HepG2 (cell line): ENCODE measurements at regions not wholly inside any gene's neighbourhood (a gene's known extent, or its start where the extent isn't known, plus 50 kb on each side); places are given as distances from the start of the nearest gene placed in this dataset.

Experiments
- CTCF ChIP-seq: sonication (generic); formaldehyde crosslinking; IDR thresholded peaks from 2 replicates; pipeline ENCODE4 v1.5.0; 2020; ENCODE audit warnings: mild to moderate bottlenecking, missing genetic modification reagents, moderate library complexity
- EP300 ChIP-seq, 3 experiments: sonication (generic) in 1 of 3; formaldehyde crosslinking in 1 of 3; IDR thresholded peaks; 2 replicates each; pipeline versions ENCODE4 v1.5.1 to v1.6.1; 2011 to 2020; ENCODE audit warnings: low read depth in 2 of 3, low read length in 2 of 3, borderline replicate concordance in 1 of 3, improper control_type of control experiment in 1 of 3, mild to moderate bottlenecking in 1 of 3, missing genetic modification reagents in 1 of 3, moderate library complexity in 1 of 3
- POLR2AphosphoS2 ChIP-seq: IDR thresholded peaks from 2 replicates; pipeline ENCODE4 v1.6.1; 2011; ENCODE audit warnings: low read depth, low read length, improper control_type of control experiment
- RORA ChIP-seq: sonication (generic); formaldehyde crosslinking; IDR thresholded peaks from 2 replicates; pipeline ENCODE4 v1.5.0; 2020; ENCODE audit warnings: mild to moderate bottlenecking, missing genetic modification reagents, moderate library complexity
- SP2 ChIP-seq: sonication (generic); formaldehyde crosslinking; IDR thresholded peaks from 2 replicates; pipeline ENCODE4 v1.5.1; 2020; ENCODE audit warnings: mild to moderate bottlenecking, missing genetic modification reagents
- TAF1 ChIP-seq: sonication (generic); formaldehyde crosslinking; IDR thresholded peaks from 2 replicates; pipeline ENCODE4 v1.4.0; 2020; ENCODE audit warnings: missing genetic modification reagents
- ZNF484 ChIP-seq: sonication (generic); formaldehyde crosslinking; IDR thresholded peaks from 2 replicates; pipeline ENCODE4 v1.5.1; 2020; ENCODE audit warnings: mild to moderate bottlenecking, low read depth, missing genetic modification reagents, borderline replicate concordance
- ZNF639 ChIP-seq: conservative IDR thresholded peaks from 2 replicates; pipeline ENCODE4 v1.6.1; 2018; ENCODE audit warnings: missing genetic modification reagents
- TF ChIP-seq, protein P1 (sequence below): sonication (generic); formaldehyde crosslinking; IDR thresholded peaks from 2 replicates; pipeline ENCODE4 v1.5.1; 2020; ENCODE audit warnings: missing genetic modification reagents, mild to moderate bottlenecking, borderline replicate concordance
- TF ChIP-seq, protein P2 (sequence below), 2 experiments: sonication (generic) in 1 of 2; formaldehyde crosslinking in 1 of 2; IDR thresholded peaks; 2 replicates each; pipeline versions ENCODE4 v1.5.1 to v1.6.1; 2011 to 2020; ENCODE audit warnings: borderline replicate concordance in 1 of 2, low read depth in 1 of 2, low read length in 1 of 2, mild to moderate bottlenecking in 1 of 2, missing genetic modification reagents in 1 of 2, moderate library complexity in 1 of 2
- TF ChIP-seq, protein P3 (sequence below): sonication (generic); formaldehyde crosslinking; IDR thresholded peaks from 2 replicates; pipeline ENCODE4 v1.4.0; 2020; ENCODE audit warnings: missing genetic modification reagents, mild to moderate bottlenecking, borderline replicate concordance

- TF ChIP-seq TAF1 (CRISPR knock-in tag) (no peak), CTCF (CRISPR knock-in tag) (no peak), POLR2AphosphoS2 (no peak), ZNF484 (CRISPR knock-in tag) (no peak), ZNF639 (no peak), RORA (CRISPR knock-in tag) (no peak), EP300 (IDR thresholded peaks at IDR 0.05; ENCODE audit: low read depth in 2 of 2, low read length in 2 of 2) (no peak), EP300 (CRISPR knock-in tag; IDR thresholded peaks at IDR 0.05; ENCODE audit: borderline replicate concordance) (no peak), SP2 (CRISPR knock-in tag) (no peak)
- TF ChIP-seq, protein P1, sequence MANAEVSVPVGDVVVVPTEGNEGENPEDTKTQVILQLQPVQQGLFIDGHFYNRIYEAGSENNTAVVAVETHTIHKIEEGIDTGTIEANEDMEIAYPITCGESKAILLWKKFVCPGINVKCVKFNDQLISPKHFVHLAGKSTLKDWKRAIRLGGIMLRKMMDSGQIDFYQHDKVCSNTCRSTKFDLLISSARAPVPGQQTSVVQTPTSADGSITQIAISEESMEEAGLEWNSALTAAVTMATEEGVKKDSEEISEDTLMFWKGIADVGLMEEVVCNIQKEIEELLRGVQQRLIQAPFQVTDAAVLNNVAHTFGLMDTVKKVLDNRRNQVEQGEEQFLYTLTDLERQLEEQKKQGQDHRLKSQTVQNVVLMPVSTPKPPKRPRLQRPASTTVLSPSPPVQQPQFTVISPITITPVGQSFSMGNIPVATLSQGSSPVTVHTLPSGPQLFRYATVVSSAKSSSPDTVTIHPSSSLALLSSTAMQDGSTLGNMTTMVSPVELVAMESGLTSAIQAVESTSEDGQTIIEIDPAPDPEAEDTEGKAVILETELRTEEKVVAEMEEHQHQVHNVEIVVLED (CRISPR knock-in tag), result no peak
- TF ChIP-seq, protein P2, sequence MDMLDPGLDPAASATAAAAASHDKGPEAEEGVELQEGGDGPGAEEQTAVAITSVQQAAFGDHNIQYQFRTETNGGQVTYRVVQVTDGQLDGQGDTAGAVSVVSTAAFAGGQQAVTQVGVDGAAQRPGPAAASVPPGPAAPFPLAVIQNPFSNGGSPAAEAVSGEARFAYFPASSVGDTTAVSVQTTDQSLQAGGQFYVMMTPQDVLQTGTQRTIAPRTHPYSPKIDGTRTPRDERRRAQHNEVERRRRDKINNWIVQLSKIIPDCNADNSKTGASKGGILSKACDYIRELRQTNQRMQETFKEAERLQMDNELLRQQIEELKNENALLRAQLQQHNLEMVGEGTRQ (IDR thresholded peaks at IDR 0.05; ENCODE audit: low read depth, low read length), result no peak
- TF ChIP-seq, protein P2 (CRISPR knock-in tag; IDR thresholded peaks at IDR 0.05; ENCODE audit: borderline replicate concordance), result no peak
- TF ChIP-seq, protein P3, sequence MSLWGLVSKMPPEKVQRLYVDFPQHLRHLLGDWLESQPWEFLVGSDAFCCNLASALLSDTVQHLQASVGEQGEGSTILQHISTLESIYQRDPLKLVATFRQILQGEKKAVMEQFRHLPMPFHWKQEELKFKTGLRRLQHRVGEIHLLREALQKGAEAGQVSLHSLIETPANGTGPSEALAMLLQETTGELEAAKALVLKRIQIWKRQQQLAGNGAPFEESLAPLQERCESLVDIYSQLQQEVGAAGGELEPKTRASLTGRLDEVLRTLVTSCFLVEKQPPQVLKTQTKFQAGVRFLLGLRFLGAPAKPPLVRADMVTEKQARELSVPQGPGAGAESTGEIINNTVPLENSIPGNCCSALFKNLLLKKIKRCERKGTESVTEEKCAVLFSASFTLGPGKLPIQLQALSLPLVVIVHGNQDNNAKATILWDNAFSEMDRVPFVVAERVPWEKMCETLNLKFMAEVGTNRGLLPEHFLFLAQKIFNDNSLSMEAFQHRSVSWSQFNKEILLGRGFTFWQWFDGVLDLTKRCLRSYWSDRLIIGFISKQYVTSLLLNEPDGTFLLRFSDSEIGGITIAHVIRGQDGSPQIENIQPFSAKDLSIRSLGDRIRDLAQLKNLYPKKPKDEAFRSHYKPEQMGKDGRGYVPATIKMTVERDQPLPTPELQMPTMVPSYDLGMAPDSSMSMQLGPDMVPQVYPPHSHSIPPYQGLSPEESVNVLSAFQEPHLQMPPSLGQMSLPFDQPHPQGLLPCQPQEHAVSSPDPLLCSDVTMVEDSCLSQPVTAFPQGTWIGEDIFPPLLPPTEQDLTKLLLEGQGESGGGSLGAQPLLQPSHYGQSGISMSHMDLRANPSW (CRISPR knock-in tag), result no peak
These were observed 555.4 kb upstream of the NEGR1 start for GRCh38 chr1:72837781-72838180.
